Erythroblast (primary cell): ENCODE measurements at regions not wholly inside any gene's neighbourhood (a gene's known extent, or its start where the extent isn't known, plus 50 kb on each side); places are given as distances from the start of the nearest gene placed in this dataset.

Source experiments
- GATA1 ChIP-seq: IDR thresholded peaks from 2 replicates; pipeline ENCODE4 v1.6.1; 2011; ENCODE audit warnings: low read depth, mild to moderate bottlenecking, control low read depth, low read length, moderate library complexity
- POLR2A ChIP-seq: IDR thresholded peaks from 2 replicates; pipeline ENCODE4 v1.6.1; 2011; ENCODE audit warnings: mild to moderate bottlenecking, low read length

GRCh38 chr3:188057124-188057523, 96.8 kb upstream of the LPP start:
- TF ChIP-seq POLR2A (no peak), GATA1 (no peak)
